HCT116 (cell line): ENCODE measurements at regions not wholly inside any gene's neighbourhood (a gene's known extent, or its start where the extent isn't known, plus 50 kb on each side); places are given as distances from the start of the nearest gene placed in this dataset.

Experiments
- CTCF ChIP-seq, 3 experiments: fragments of 200-600 bp in 1 of 3; sonication (generic) in 1 of 3; IDR thresholded peaks in 2 of 3; conservative IDR thresholded peaks in 1 of 3; 2 replicates each; pipeline ENCODE4 v1.5.1; 2012 to 2017; ENCODE audit warnings: low read depth in 2 of 3, low read length in 2 of 3, antibody characterized with exemption in 1 of 3, borderline replicate concordance in 1 of 3, control low read depth in 1 of 3, mild to moderate bottlenecking in 1 of 3, mixed read lengths in 1 of 3, mixed run types in 1 of 3, moderate library complexity in 1 of 3; ENCODE audit not compliant: insufficient read depth in 1 of 3
- EZH2 ChIP-seq: fragments of 200-600 bp; sonication (generic); IDR thresholded peaks from 2 replicates; pipeline ENCODE4 v1.6.1; 2017; ENCODE audit warnings: antibody characterized with exemption, mixed run types
- MAX ChIP-seq: IDR thresholded peaks from 2 replicates; pipeline ENCODE4 v1.6.1; 2012
- POLR2A ChIP-seq: IDR thresholded peaks from 2 replicates; pipeline ENCODE4 v1.7.0; 2011; ENCODE audit warnings: borderline replicate concordance; ENCODE audit not compliant: insufficient read depth, insufficient read length; ENCODE audit errors: extremely low read depth
- POLR2AphosphoS5 ChIP-seq: IDR thresholded peaks from 2 replicates; pipeline ENCODE4 v1.6.1; 2011; ENCODE audit warnings: mild to moderate bottlenecking, low read depth, low read length, moderate library complexity
- REST ChIP-seq: IDR thresholded peaks from 2 replicates; pipeline ENCODE4 v1.6.1; 2012; ENCODE audit warnings: low read depth
- ZNF274 ChIP-seq: fragments of 200-500 bp; sonication (Bioruptor generic); IDR thresholded peaks from 2 replicates; pipeline ENCODE4 v1.6.1; 2014; ENCODE audit warnings: mild to moderate bottlenecking, low read depth, low read length, inconsistent platforms

- TF ChIP-seq CTCF (IDR thresholded peaks at IDR 0.05 in 2 of 3, conservative IDR thresholded peaks at IDR 0.05 in 1 of 3; ENCODE audit: borderline replicate concordance in 1 of 3, insufficient read depth in 1 of 3, low read depth in 2 of 3, low read length in 2 of 3) (no peak), REST (no peak), POLR2AphosphoS5 (no peak), ZNF274 (no peak), EZH2 (no peak), POLR2A (no peak), MAX (no peak)
Measured at GRCh38 chr7:128188396-128189230, 52.5 kb upstream of the LEP start.
